ENCODE measurements at regions not wholly inside any gene's neighbourhood (a gene's known extent, or its start where the extent isn't known, plus 50 kb on each side); places are given as distances from the start of the nearest gene placed in this dataset.

DNA sequence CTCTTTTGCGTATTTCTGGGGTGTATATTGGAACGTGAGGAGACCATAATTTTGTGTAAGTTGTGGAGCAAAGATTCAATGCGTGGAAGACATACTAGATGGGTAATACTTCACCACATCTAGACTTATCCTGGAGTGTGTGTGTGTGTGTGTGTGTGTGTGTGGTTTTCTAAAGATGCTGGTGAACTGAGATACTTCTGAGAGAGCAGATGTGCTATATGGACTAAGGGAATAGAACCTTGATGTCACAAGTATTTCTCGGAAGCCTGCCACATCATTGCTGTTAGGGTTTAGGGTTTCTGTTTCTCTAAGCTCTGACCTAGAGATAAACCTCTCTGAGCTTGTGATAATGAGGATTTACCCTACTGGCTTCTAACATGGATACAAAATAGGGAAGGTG is 138.8 kb downstream of the DACT1 start:
- intact Hi-C loops (cut with DNase I; ENCODE audit: low total_unique reads) = no loop called here
- 92% methylated on average over 4 of the region's 4 CpGs for WGBS, 2 donors

DNA sequence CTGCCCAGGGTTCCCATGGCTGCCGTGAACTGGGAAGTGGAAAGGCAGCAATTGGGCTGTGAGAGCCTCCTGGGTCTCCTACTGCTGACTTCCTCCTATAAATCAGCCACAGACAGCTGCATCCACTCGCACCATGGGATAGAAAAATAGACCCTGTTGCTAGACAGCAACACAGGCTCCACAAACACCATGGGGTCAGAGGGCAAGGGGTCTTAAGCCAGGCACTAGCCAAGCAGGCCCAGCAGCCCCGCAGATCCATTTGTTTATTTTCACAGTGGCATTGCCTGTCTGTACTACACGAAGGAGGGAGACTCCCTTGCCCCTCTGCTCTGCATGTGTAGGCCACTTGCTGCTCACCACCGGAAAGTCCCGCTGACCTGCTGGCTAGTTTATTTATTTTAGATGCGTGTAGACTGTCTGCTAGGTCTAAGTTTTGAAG is 139.8 kb downstream of the DACT1 start:
- H3K9me3 ChIP-seq = no peaks in the 10 kb centered on the region
- H3K4me3 ChIP-seq = no peak overlapping the region
- no peaks in the 10 kb centered on the region for H3K36me3 ChIP-seq (ENCODE audit: low read depth, missing control alignments)
- intact Hi-C loops (cut with DNase I; ENCODE audit: low total_unique reads) = no loop called here
- WGBS, 2 donors = 75 to 82% methylated on average over 3 to 7 of the region's 7 CpGs
- TF ChIP-seq, protein P1, sequence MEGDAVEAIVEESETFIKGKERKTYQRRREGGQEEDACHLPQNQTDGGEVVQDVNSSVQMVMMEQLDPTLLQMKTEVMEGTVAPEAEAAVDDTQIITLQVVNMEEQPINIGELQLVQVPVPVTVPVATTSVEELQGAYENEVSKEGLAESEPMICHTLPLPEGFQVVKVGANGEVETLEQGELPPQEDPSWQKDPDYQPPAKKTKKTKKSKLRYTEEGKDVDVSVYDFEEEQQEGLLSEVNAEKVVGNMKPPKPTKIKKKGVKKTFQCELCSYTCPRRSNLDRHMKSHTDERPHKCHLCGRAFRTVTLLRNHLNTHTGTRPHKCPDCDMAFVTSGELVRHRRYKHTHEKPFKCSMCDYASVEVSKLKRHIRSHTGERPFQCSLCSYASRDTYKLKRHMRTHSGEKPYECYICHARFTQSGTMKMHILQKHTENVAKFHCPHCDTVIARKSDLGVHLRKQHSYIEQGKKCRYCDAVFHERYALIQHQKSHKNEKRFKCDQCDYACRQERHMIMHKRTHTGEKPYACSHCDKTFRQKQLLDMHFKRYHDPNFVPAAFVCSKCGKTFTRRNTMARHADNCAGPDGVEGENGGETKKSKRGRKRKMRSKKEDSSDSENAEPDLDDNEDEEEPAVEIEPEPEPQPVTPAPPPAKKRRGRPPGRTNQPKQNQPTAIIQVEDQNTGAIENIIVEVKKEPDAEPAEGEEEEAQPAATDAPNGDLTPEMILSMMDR (IDR thresholded peaks at IDR 0.05) = no peak
- no peak for TF ChIP-seq POLR2A (IDR thresholded peaks at IDR 0.05)
- H3K4me1 ChIP-seq = no peaks in the 10 kb centered on the region
- no peak for DNase-seq
- no peaks in the 10 kb centered on the region for H3K27me3 ChIP-seq
- H3K27ac ChIP-seq = no peak overlapping the region

More for the DNA sequence above, 138.8 kb downstream of the DACT1 start:
- Histone ChIP-seq H3K4me1 (no peaks in the 10 kb centered on the region), H3K36me3 (ENCODE audit: low read depth, missing control alignments) (no peaks in the 10 kb centered on the region), H3K4me3 (no peak overlapping the region), H3K27ac (no peak overlapping the region), H3K27me3 (no peaks in the 10 kb centered on the region), H3K9me3 (no peaks in the 10 kb centered on the region)
- no peak for DNase-seq
- TF ChIP-seq, protein P1 (IDR thresholded peaks at IDR 0.05) = no peak
- TF ChIP-seq POLR2A (IDR thresholded peaks at IDR 0.05) = no peak

DNA sequence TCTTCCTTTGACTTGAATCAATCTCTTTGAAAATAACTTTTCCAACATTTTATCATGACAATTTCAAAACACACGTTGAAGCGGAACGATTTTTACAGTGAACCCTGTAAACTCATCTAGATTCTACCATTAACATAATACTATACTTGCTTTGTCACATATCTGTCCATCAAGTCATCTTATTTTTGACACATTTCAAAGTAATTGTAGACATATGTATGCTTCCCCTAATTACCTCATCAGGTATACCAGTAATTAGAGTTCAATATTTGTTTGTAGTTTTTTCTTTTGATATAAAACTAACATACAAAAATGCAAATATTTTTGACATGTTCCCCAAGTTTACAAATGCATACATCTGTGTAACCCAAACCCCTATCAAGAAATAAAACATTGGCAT is 140.4 kb downstream of the DACT1 start:
- WGBS, 2 donors = 94 to 97% methylated on average over 3 of the region's 3 CpGs
- DNase-seq = no peak
- Histone ChIP-seq H3K4me3 (no peak overlapping the region), H3K9me3 (no peaks in the 10 kb centered on the region), H3K36me3 (ENCODE audit: low read depth, missing control alignments) (no peaks in the 10 kb centered on the region), H3K27ac (no peak overlapping the region), H3K4me1 (no peaks in the 10 kb centered on the region), H3K27me3 (no peaks in the 10 kb centered on the region)
- TF ChIP-seq POLR2A (IDR thresholded peaks at IDR 0.05) = no peak
- TF ChIP-seq, protein P1 (IDR thresholded peaks at IDR 0.05) = no peak
- intact Hi-C loops (cut with DNase I; ENCODE audit: low total_unique reads) = no loop called here

DNA sequence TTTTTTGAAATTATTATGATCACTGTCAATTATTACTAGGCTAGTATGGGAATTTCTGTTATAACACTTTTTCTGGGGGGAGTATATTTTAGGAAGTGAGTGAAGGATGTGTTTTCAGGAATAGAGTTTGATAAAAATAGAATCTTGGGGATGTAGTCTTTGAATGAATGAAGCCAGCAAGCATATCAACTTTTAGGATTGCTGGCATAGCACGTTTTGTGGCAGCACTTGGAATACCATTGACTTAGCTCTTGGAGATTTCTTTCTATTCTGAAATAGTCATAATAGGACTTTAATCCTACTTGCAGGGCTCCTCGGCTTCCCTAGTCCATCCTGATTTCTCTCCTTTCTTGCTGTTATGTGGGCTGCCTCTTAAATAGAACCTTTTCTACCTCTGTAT is 141.6 kb downstream of the DACT1 start:
- H3K4me1 ChIP-seq = no peaks in the 10 kb centered on the region
- intact Hi-C loops (cut with DNase I; ENCODE audit: low total_unique reads) = no loop called here
- no peak overlapping the region for H3K27ac ChIP-seq
- H3K4me3 ChIP-seq = no peak overlapping the region
- DNase-seq = no peak
- TF ChIP-seq, protein P1 (IDR thresholded peaks at IDR 0.05) = no peak
- TF ChIP-seq POLR2A (IDR thresholded peaks at IDR 0.05) = no peak
- H3K36me3 ChIP-seq (ENCODE audit: low read depth, missing control alignments) = no peaks in the 10 kb centered on the region
- WGBS, 2 donors = 82 to 83% methylated on average over 2 of the region's 2 CpGs
- H3K9me3 ChIP-seq = no peaks in the 10 kb centered on the region
- H3K27me3 ChIP-seq = no peaks in the 10 kb centered on the region

- Histone ChIP-seq H3K36me3 (ENCODE audit: low read depth, missing control alignments) (no peaks in the 10 kb centered on the region), H3K9me3 (no peaks in the 10 kb centered on the region), H3K4me3 (no peak overlapping the region), H3K27ac (no peak overlapping the region), H3K4me1 (no peaks in the 10 kb centered on the region), H3K27me3 (no peaks in the 10 kb centered on the region)
- WGBS, 2 donors = 77 to 98% methylated on average over 5 of the region's 5 CpGs
- DNase-seq = no peak
- TF ChIP-seq, protein P1 (IDR thresholded peaks at IDR 0.05) = no peak
- no peak for TF ChIP-seq POLR2A (IDR thresholded peaks at IDR 0.05)
- intact Hi-C loops (cut with DNase I; ENCODE audit: low total_unique reads) = no loop called here
Observed at GRCh38 chr14:58780185-58780584, 142.4 kb downstream of the DACT1 start.
